Occipital lobe (tissue), 1 donor: ENCODE measurements at regions not wholly inside any gene's neighbourhood (a gene's known extent, or its start where the extent isn't known, plus 50 kb on each side); places are given as distances from the start of the nearest gene placed in this dataset.

Experiments
- DNase-seq: peaks from one replicate; lab custom pipeline; 2025; lab: John Stamatoyannopoulos, UW

DNA sequence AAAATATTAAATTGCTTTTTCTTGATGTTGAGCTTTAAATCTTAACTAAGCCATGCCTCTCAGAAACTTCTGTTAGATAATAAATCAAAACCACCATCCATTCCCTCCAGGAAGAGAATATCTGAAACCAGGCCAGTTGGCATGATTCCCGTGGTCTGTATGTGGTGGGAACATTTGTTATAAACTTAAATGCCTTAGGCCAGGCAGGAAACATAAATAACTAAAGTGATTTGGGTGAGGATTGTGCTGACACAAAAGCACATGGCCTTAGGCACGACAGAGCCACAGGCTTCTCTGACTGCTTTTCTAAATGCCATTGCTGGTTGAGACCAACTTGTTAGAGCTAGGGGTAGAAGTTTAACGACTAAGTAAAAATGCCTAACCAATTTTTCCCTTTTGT lies 255.9 kb downstream of the GABRG2 start:
- no peak for DNase-seq

DNA sequence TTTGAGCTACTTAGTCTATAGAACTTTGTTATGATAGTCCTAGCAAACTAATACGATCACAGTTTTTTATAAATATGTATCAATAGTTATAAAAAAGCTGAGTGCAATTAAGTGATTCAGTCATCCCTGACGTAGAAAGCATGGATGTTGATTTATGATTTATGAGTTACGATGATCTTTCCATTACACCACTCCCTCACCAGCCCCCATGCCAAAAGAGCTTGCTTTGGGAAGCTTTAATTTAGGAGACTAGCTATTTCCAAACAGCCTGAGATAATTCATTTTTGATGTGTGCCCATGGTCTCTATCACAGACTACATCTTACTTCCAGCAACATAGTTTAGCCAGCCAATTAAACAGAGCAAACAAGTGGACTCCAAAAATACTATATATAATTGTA lies 256.8 kb downstream of the GABRG2 start:
- DNase-seq: no peak

DNA sequence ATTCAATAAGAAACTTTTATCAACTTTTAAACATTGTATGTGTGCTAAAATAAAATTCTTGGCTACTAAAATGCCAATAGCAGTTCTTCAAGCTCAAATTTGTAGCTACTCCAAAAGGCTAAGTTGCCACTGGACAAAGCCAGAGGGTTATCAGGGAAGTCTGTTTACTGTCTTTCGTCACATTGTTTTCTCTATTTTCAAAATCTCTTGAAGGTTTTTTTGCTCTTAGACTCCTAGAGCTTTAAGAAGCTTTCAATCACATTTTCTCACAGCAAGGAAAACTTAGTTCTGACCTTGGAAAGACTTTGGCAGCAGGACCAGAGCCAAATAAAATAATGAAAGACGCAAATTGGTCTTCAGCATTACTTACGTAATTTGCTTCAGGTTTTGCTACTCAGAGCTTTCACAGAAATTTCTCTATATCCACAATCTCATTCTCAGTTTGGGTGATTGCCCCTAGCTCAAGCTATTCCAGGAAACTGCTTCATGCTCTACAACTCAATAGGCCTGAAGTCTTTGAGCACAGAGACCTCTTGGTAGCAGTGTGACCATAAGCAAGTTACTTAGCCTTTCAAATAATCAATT lies 257.7 kb downstream of the GABRG2 start:
- DNase-seq: no peak

DNA sequence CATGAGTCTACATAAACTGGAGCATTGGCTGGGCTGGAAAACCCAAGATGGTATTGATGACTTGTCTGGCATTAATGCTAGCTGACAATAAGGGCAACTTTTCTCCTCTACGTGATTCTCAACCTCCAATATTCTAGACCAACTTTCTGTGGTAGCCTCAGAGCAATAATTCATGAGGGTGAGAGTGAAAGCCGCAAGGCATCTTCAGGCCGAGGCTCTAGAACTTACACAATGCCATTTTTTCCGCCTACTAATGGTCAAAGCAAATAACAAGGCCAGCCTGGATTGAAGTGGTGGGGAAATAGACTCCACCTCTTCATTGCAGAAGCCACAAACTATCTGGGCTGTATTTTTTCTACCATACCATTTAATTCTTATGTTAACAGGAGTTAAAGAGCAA lies 267.4 kb downstream of the GABRG2 start:
- DNase-seq: no peak

DNA sequence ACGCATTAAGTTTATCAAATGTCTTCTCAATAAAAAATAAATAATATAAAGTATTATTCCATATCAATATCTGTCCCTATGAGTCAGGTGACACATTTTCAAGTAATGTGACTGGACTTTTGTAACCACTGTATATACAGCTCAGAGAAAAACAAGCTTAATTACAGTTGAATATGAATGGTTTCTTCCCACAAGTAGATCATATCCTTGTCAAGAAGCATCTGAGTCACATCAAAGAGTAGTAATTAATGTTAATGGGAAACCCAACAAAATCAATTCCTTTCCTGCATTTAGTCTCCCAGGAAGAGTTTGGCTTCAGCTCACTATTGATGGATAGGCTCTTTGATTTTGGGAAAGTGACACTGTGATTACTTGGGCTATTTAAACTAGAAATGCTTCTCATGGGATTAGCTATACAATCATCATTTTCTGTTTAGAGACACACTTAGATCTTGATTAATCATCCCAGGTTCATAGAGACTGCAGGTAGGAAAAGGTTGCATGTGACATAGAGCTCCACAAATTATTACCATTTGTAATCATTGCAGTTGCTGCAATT lies 292.9 kb downstream of the GABRG2 start:
- no peak for DNase-seq

DNA sequence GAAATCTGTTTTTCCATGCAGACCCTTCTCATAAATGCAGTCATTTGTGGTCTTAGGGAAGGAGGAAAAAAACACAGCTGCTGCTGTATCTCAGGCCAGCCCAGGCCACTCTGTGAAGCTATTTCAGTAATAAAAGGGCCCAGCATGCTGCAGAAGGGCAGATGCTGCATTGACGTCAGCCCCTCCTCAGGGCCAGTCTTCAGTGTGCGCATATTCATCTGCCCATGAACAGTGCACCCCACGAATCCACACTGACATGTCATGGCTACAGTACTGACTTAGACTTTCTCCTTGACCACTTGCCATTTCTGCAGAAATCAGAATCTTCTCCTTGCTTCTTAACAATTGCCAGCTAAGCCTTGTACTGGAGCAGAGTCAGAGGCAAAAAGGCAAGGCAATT lies 304.7 kb downstream of the GABRG2 start:
- DNase-seq: no peak

DNA sequence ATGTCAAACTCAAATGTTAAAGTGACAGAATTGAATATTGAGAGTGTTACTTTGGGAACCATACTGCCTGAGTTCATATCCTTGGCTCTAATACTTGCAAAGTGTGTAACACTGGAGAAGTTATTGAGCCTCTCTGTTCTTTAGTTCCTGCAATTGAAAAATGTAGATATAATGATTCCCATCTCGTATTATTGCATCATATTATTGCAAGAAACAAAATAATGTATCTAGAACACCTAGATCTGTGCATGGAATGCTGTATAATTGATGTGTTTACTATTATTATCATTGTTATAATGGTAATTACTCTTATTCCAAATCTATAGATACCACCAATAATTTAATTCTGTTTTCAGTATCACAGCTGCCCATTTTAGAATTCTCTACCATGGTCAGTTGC lies 310.3 kb downstream of the GABRG2 start:
- no peak for DNase-seq

DNA sequence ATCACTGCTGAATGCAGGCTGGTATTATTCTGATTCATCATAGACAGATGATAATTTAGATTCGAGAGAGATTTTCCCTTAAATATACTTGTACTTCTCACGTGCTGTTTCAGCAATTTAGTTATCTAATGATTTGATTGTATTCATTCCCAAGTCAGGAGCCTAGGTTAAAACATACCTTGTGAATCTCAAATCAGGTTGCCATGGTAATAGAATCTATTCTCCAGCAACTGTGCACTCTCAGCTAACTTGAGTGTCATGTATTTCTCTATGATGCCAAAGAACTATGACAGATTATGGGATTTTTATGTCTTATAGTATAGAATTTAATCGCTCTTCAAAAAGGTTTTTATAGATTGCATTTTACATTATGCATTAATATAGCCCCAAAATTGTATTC lies 315.3 kb downstream of the GABRG2 start:
- DNase-seq: no peak

DNA sequence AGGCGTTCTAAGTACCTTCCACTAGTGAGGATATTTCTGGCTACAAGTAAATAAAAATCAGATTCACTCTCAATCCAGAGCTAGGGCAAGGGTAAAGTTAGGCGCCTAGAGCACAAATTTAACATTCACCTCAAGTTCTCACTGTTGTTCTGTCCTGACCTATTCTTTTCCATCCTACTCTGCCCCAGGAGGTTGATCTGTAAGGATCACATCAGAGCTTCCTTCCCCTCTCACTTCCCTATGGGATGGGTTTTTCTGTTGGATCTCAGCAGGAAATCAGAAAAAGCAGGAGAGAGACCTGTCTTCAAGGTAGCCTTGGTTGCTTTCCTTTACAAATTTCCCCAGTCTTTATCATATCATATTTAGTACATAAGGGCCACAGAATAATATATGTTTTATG lies 316.7 kb downstream of the GABRG2 start:
- no peak for DNase-seq

DNA sequence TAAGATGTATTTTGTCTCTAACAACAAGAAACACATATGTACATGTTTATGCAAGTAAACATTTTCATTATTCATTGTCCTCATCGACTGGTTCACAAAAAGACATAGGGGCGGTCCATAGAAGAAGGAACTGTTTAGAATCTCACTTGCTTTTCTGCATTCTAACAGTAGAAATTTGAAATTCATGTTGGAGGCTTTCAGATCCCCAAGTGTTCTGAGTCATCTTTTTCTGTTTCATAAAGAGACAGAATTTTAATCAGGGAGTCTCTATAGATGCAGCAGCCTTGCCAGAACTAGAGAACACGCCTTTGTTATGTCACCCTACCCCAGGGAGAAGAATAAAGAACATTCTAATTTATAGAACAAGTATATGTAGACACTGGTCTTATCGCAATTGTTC lies 324.3 kb downstream of the GABRG2 start:
- no peak for DNase-seq

DNA sequence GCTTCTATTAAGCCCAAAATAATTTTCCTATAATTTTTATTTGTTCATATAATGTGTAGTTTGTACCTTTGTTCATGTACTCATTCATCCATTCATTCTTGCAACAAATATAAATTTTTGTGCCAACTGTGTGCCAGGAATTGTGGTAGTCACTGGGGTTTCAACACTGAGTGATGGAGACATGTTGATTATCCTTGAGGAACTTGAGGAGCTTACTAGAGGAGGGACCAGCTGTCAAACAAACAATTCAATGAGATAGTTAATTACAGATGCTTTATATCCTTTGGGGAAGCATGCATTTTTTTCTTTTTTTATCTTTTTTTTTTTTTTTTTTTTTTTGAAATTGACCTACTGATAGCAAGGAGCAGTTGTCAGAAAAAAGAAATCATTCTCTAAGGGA lies 324.8 kb downstream of the GABRG2 start:
- no peak for DNase-seq

DNA sequence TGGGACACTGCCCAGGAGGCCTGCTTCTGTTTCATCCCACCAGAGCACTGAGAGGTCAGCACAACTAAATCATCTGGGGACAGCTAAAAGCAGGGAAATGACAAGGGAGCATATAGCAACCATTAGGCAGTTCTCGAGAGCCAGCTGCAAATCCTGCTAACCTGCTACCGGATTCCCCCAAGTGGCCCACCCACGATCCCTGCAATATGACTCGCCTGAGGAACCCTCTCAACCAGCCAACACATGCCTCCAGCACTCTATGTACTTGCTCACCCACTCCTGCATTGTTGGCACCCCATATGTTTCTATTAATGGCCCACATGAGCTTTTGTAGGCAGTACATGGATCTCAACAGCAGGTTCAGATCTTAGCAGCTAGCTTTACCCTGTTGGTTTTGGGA lies 326.0 kb downstream of the GABRG2 start:
- DNase-seq: no peak

DNA sequence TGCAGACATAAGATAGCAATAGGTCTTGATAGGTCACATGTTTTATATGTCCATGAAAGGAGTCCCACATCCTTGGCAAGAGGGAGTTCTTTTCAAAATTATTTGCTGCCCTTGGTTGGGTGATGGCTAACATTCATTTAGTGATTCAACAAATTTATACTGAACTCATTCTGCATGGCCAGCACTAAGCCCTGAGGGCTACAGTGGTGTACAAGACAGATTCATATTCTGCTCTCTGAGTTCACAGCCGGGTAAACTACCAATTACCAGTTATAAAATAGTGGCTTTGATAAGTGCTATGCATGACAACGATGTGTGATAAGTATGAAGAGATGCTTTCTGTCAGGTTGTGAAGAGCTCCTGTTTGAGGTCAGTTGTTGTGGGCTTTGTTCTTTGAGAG lies 340.0 kb downstream of the GABRG2 start:
- no peak for DNase-seq

DNA sequence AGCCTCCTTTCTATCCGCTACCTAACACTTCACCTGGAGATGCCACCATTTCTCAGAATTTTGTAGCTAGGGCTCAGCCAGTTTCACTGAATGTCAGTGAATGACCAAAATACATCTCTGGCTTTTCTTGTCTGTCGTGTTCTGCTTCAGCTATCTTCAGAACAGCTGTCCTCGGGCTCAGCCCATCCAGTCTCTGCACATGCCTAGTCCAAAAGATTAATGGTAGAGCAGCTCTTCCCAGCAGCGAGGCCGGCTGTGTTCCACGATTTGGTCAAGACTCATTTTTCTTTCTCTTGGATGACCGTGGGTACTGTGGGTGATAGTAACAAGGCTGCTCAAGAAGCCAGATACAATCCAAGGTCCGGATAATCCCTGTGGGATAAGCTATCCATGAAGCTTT lies 342.8 kb downstream of the GABRG2 start:
- no peak for DNase-seq

DNA sequence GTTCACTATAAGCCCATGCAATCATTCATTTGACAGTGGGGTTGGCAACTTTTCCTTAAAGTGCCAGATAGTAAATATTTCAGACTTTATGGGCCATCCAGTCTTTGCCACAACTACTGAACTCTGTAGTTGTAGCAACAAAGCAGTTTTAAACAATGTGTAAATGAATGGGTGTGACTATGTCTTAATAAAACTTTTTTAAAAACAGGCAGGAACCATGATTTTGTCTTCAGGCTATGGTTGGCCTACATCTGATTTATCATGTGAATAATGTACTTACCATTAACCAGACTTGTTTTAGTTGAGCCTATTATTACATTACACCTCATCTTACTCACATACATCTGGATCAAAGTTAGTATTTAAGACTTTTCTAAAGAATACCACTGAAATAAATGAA lies 361.6 kb downstream of the GABRG2 start:
- DNase-seq: no peak

DNA sequence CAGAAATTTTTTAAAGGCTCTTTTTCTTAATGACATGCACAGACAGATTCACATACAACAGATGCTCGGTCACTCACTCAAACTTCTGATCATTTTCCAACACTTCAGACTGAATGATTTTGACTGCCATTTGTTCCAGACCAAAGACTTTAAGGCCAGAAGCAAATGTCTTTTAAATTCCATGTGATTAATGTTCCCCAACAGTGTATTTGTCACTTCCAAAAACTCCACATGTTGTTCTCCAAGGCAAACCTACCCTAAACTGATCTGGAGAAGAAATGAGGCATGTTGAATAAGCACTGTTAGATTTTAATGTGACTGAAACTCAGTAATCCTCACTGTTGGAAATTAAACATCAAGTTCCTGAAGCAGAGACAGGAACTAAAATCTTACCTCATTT lies 366.7 kb downstream of the GABRG2 start:
- no peak for DNase-seq

DNA sequence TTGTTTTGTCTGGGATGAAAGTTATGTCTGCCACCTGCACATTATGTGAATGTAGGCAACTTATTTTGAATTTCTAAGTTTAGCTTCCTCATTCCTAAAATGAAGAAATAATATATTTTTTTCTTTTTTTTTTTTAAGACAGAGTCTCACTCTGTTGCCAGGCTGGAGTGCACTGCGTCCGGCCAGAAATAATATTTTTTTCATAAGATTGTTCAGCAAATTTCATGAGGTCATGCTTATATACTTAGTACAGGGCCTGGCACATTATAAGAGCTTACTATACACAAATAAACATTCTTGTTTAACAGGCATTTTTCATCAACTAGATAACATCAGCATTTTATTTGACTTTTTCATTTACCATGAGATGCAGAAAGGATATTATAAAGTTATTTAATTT lies 368.5 kb downstream of the GABRG2 start:
- no peak for DNase-seq

DNA sequence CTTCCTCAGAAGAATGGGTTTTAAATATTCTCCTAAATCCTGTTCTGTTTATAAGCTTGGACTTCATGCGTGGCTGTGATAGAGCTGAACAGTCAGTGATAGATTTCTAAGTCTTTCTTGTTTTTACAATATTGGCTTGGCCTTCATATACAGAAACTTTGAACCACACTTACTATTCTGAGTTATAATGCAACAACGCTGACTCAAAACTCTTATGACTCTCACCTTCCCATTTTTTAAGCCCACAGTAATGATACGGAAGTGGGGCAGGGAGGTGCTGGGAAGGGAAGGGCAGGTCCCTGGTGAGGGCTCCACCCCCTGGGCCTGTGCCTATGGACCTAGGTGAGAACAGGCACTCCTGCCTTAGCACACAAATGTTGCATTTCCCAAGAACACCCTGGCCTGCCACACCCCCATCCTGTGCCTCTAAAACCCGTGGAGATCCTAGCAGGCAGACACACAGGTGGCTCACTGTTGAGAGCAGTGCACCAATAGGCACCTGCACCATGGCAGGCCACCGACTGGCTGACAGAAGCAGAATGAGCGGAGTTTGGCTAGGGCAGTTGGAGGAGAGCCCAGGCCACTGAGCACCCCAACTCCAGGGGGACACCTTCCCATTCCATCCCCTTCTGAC lies 376.7 kb downstream of the GABRG2 start:
- no peak for DNase-seq

DNA sequence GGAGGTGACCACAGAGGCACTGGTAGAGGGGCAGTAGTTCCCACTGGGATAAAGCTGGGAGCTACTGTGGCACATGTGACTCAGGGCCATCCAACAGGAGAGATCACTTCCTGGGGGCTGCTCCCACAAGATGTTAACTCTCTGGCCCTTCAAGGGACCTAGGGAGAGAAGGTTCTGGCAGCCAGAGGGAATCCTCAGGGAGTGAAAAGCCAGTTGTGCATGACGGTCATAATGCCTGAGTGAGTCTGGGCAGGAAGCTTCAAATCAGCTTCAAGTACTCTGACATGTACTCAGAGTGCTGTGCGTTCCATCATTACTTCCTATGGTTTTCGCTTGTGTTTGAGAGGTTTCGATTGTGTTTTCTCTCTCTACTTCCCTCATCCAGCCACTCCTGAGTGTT lies 388.5 kb downstream of the GABRG2 start:
- DNase-seq: no peak

DNA sequence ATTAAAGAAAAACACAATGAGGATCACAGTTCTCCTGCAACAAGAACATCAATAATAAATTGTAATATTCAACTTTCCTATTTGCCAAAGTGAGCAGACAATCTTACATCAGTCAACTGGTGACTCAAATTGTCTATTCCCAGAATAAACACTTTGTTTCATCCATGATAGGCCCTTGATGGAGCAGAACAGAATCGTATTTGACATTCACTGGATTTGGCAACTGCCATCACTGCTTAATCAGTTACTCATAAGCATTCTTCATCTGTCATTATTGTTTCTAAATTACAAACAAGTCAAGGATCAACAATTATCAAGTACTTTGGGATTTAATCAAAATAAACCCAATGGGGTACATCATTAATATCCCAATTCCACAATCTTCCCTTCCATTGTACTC lies 398.4 kb downstream of the GABRG2 start:
- DNase-seq: no peak

DNA sequence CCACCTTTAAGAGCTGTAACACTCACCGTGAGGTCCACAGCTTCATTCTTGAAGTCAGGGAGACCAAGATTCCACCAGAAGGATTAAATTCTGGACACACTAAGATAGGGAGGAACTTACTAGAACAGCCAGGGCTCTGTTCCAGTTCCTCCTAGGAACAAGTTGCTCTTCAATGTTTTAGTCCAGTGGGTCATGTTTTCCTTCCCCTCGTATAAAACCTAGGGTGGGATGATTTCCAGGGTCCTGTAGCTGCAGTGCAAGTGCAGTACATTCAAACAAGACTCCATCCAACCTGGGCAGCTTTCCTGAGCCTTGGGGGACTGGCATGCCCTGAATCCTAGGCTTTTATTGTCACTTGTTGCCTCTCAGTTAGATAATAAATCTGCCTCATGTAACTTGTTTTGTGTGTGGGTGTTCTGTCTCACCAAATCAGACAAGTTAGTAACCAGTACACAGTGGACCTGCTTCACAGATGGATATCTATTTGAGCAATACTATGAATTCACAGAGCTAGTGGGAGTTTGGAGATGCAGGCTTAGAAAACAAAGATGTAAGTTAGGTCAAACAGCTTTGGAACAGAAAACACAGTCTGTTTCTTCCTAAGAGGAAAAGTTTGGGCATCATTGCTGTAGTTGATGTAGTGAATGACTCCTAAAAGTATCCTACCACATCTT lies 405.6 kb downstream of the GABRG2 start:
- DNase-seq: no peak

DNA sequence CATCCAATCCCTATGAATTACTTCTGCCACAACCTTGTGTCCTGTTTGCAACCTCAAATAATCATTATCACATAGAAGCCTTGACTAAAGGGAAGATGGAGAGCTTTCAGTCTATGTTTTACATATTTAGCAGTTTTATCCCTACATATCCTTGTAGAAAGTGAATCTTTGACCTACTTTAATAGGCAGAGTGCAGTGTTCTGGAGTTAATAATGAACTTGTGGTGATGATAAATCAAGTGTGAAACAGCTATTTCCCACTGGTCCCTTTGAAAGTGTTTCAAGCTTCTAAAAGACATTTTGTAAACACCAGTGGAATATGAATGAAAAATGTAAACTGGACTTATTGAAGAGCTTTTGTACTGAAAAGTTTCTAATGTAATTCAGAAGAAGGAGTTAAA lies 406.7 kb downstream of the GABRG2 start:
- no peak for DNase-seq

DNA sequence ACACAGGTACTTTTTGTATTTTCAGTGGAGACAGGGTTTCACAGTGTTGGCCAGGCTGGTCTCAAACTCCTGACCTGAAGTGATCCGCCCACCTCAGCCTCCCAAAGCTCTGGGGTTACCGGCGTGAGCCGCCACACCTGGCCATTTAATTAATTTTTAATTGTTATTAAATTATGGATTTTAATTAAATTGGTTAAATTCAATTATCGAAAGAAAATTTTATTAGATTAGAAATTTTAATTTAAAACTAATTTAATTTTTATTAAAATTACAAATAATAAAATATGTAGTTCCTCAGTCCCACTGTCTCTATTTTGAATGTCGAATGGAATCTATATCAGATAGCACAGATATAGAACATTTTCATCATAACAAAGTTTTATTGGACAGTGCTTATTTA lies 416.5 kb downstream of the GABRG2 start:
- DNase-seq: no peak
